Mesenchymal stem cell (in vitro differentiated cells and primary cell): ENCODE measurements at regions not wholly inside any gene's neighbourhood (a gene's known extent, or its start where the extent isn't known, plus 50 kb on each side); places are given as distances from the start of the nearest gene placed in this dataset.

Experiments used
- DNase-seq: peaks from one replicate; pipeline ENCODE4 v3.0.0-alpha.2; 2013
- H2AFZ ChIP-seq: one replicate; pipeline ENCODE4 v1.6.1; 2013; ENCODE audit warnings: low read depth, mild to moderate bottlenecking, control low read depth, inconsistent platforms, low read length, moderate library complexity
- H2AK5ac ChIP-seq: 2 replicates; pipeline ENCODE4 v1.6.1; 2013; ENCODE audit warnings: low read length, moderate library complexity, mild to moderate bottlenecking, inconsistent platforms; ENCODE audit not compliant: severe bottlenecking
- H2BK120ac ChIP-seq: one replicate; pipeline ENCODE4 v1.6.1; 2013; ENCODE audit warnings: low read depth, mild to moderate bottlenecking, inconsistent platforms, low read length, moderate library complexity
- H2BK12ac ChIP-seq, 2 experiments: one replicate each; pipeline ENCODE4 v1.6.1; 2013; ENCODE audit warnings: inconsistent platforms in 2 of 2, low read length in 2 of 2, mild to moderate bottlenecking in 2 of 2, moderate library complexity in 2 of 2, control low read depth in 1 of 2
- H2BK15ac ChIP-seq: one replicate; pipeline ENCODE4 v1.6.1; 2013; ENCODE audit warnings: mild to moderate bottlenecking, low read depth, inconsistent platforms; ENCODE audit not compliant: poor library complexity, severe bottlenecking
- H2BK5ac ChIP-seq: 2 replicates; pipeline ENCODE4 v1.6.1; 2013; ENCODE audit warnings: low read depth, mild to moderate bottlenecking, low read length, control low read depth, inconsistent platforms; ENCODE audit not compliant: poor library complexity, severe bottlenecking
- H3K14ac ChIP-seq, 2 experiments: one replicate each; pipeline ENCODE4 v1.6.1; 2013; ENCODE audit warnings: inconsistent platforms in 2 of 2, low read length in 2 of 2, control low read depth in 1 of 2, mild to moderate bottlenecking in 1 of 2, moderate library complexity in 1 of 2
- H3K18ac ChIP-seq, 2 experiments: one replicate each; pipeline ENCODE4 v1.6.1; 2013; ENCODE audit warnings: inconsistent platforms in 2 of 2, low read length in 2 of 2, control low read depth in 1 of 2, low read depth in 1 of 2, mild to moderate bottlenecking in 1 of 2
- H3K23ac ChIP-seq, 2 experiments: one replicate each; pipeline ENCODE4 v1.6.1; 2013; ENCODE audit warnings: inconsistent platforms in 2 of 2, low read length in 2 of 2, mild to moderate bottlenecking in 2 of 2, moderate library complexity in 2 of 2, control low read depth in 1 of 2
- H3K27ac ChIP-seq: 2 replicates; pipeline ENCODE4 v1.5.1; 2013; ENCODE audit warnings: mild to moderate bottlenecking, moderate library complexity, low read length, control low read depth, inconsistent platforms; ENCODE audit not compliant: poor library complexity, severe bottlenecking
- H3K27me3 ChIP-seq, 2 experiments: 2 replicates each; pipeline versions ENCODE4 v1.6.1 to v1.7.0; 2013; ENCODE audit warnings: low read length in 2 of 2, mild to moderate bottlenecking in 2 of 2, moderate library complexity in 2 of 2, control low read depth in 1 of 2, inconsistent platforms in 1 of 2; ENCODE audit not compliant: control insufficient read depth in 1 of 2, insufficient read depth in 1 of 2
- H3K36me3 ChIP-seq, 2 experiments: 2 replicates each; pipeline versions ENCODE4 v1.6.1 to v1.7.0; 2013; ENCODE audit warnings: low read length in 2 of 2, control low read depth in 1 of 2, inconsistent platforms in 1 of 2, low read depth in 1 of 2, mild to moderate bottlenecking in 1 of 2; ENCODE audit not compliant: insufficient read depth in 2 of 2, control insufficient read depth in 1 of 2
- H3K4ac ChIP-seq, 2 experiments: one replicate each; pipeline ENCODE4 v1.6.1; 2013; ENCODE audit warnings: inconsistent platforms in 2 of 2, low read length in 2 of 2, mild to moderate bottlenecking in 2 of 2, moderate library complexity in 2 of 2, control low read depth in 1 of 2, low read depth in 1 of 2
- H3K4me1 ChIP-seq: 2 replicates; pipeline ENCODE4 v1.6.1; 2013; ENCODE audit warnings: low read depth, low read length, control low read depth; ENCODE audit not compliant: control insufficient read depth, insufficient read depth
- H3K4me2 ChIP-seq: 2 replicates; pipeline ENCODE4 v1.6.1; 2013; ENCODE audit warnings: low read length, mild to moderate bottlenecking, inconsistent platforms; ENCODE audit not compliant: poor library complexity, severe bottlenecking
- H3K4me3 ChIP-seq, 2 experiments: 2 replicates each; pipeline versions ENCODE4 v1.5.1 to v1.7.0; 2013; ENCODE audit warnings: low read length in 2 of 2, mild to moderate bottlenecking in 2 of 2, control low read depth in 1 of 2, low read depth in 1 of 2; ENCODE audit not compliant: insufficient read depth in 1 of 2
- H3K79me1 ChIP-seq: replicated peaks from 2 replicates; pipeline ENCODE4 v1.6.1; 2013; ENCODE audit warnings: mild to moderate bottlenecking, control low read depth, low read length, inconsistent platforms; ENCODE audit not compliant: poor library complexity, severe bottlenecking
- H3K9ac ChIP-seq: 2 replicates; pipeline ENCODE4 v1.7.0; 2013; ENCODE audit warnings: mild to moderate bottlenecking, low read length, moderate library complexity
- H3K9me3 ChIP-seq: 2 replicates; pipeline ENCODE4 v1.7.0; 2013; ENCODE audit warnings: mild to moderate bottlenecking, low read length; ENCODE audit not compliant: control insufficient read depth
- H4K8ac ChIP-seq: one replicate; pipeline ENCODE4 v1.6.1; 2013; ENCODE audit warnings: inconsistent platforms, mild to moderate bottlenecking, low read length, moderate library complexity
- H4K91ac ChIP-seq: one replicate; pipeline ENCODE4 v1.6.1; 2013; ENCODE audit warnings: mild to moderate bottlenecking, low read length, inconsistent platforms
- WGBS: methylation state at CpG from one replicate; pipeline ENCODE4 v1.1.7; 2013; ENCODE audit warnings: mixed read lengths; 5-methylcytosine and 5-hydroxymethylcytosine counted together

DNA sequence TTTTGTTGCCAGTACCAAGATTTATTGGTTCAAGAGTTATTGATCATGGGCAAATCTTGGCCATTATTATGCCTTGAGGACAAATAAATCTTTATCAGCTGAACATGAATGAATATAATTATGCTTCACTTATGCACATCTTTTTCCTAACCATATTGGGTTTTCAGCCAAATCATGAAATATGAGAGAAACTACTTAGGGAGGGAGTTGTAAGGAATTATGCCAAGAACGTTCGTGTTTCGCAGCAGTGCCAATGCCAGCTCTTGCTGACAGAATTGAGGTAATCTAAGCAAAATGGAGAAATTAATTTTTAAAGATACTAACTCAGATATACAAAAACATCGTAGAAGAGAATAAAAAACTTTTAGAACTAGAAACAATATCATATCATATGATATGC lies 301.1 kb upstream of the SASH1 start:
- Histone ChIP-seq H2AFZ (no peak overlapping the region), H3K27me3 (no peaks in the 10 kb centered on the region), H3K4me3 (no peak overlapping the region), H2BK5ac (no peak overlapping the region), H3K18ac (no peak overlapping the region), H3K4me2 (no peak overlapping the region), H2BK15ac (no peak overlapping the region), H4K91ac (no peak overlapping the region), H3K36me3 (no peaks in the 10 kb centered on the region), H4K8ac (no peak overlapping the region), H2BK120ac (no peak overlapping the region), H3K23ac (no peak overlapping the region), H2BK12ac (no peak overlapping the region), H3K9ac (no peak overlapping the region), H3K4ac (no peak overlapping the region), H3K79me1 (no peaks in the 10 kb centered on the region), H3K14ac (no peak overlapping the region), H3K9me3 (no peaks in the 10 kb centered on the region), H3K27ac (no peak overlapping the region), H2AK5ac (no peak overlapping the region), H3K4me1 (no peaks in the 10 kb centered on the region)
- WGBS: no CpG with 5 or more reads among the region's 4 CpGs
- no peak for DNase-seq

DNA sequence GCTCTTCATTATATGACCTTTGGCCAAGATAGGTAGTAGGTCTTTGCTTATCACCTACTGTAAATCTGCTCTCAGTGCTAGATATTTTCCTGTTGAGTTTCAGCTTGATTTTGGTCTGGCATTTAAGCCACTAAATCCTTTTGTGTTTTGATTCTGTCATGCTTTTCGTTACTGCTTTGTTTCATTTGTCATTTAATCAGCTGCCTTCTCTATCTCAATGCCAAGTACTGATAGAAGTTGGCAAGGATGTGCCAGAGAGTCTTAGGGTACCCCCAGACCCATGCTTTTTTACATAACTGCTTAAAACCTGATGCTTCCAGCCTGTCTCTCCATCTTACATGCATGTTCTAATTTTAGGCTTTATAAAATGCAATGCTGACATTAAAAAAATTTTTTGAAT lies 300.1 kb upstream of the SASH1 start:
- H3K14ac ChIP-seq: no peak overlapping the region
- no peak for DNase-seq

DNA sequence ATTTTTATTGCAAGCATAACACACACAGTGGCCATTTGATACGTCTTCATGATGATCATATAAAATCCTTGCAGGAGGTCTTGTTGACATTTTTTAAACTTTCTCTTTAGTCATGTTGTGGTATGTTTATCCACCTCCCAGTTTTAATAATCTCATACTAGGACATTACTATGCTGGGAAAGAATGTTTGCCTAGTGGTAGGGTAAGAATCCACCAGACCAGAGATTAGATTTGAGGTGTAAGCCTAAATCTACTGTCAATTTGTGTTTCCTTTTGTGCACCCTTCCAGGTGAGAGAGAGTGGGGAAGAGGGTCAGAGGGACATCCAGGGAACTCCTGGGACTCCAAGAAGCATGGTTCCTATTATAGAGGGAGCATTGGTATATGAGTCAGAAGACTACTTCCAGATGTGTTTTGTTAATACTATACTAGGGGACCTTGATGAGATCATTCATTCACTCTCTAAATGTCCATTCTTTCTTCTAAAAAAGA lies 298.3 kb upstream of the SASH1 start:
- Histone ChIP-seq H3K4me2 (no peak overlapping the region), H2BK120ac (no peak overlapping the region), H3K36me3 (no peaks in the 10 kb centered on the region), H3K4ac (no peak overlapping the region), H2AK5ac (no peak overlapping the region), H3K27ac (no peak overlapping the region), H3K9me3 (peaks cover 10% of the 10 kb centered on the region), H2AFZ (no peak overlapping the region), H3K9ac (no peak overlapping the region), H2BK12ac (no peak overlapping the region), H3K4me3 (no peak overlapping the region), H3K4me1 (no peaks in the 10 kb centered on the region), H3K27me3 (no peaks in the 10 kb centered on the region), H3K79me1 (no peaks in the 10 kb centered on the region), H4K91ac (no peak overlapping the region), H2BK5ac (no peak overlapping the region), H2BK15ac (no peak overlapping the region), H4K8ac (no peak overlapping the region), H3K18ac (no peak overlapping the region), H3K14ac (no peak overlapping the region), H3K23ac (no peak overlapping the region)
- 100% methylated on average over 1 of the region's 1 CpG for WGBS
- DNase-seq: no peak

More for the DNA sequence above, 300.1 kb upstream of the SASH1 start:
- Histone ChIP-seq H3K27me3 (no peaks in the 10 kb centered on the region), H3K9ac (no peak overlapping the region), H2BK5ac (no peak overlapping the region), H2AK5ac (no peak overlapping the region), H3K23ac (no peak overlapping the region), H3K4me2 (no peak overlapping the region), H3K9me3 (peaks cover 10% of the 10 kb centered on the region), H2BK15ac (no peak overlapping the region), H3K18ac (no peak overlapping the region), H4K91ac (no peak overlapping the region), H4K8ac (no peak overlapping the region), H3K4me1 (no peaks in the 10 kb centered on the region), H3K4me3 (no peak overlapping the region), H2BK120ac (no peak overlapping the region), H2AFZ (no peak overlapping the region), H3K4ac (no peak overlapping the region), H2BK12ac (no peak overlapping the region), H3K27ac (no peak overlapping the region), H3K79me1 (no peaks in the 10 kb centered on the region), H3K36me3 (no peaks in the 10 kb centered on the region)
- WGBS: 76% methylated on average over 1 of the region's 1 CpG

DNA sequence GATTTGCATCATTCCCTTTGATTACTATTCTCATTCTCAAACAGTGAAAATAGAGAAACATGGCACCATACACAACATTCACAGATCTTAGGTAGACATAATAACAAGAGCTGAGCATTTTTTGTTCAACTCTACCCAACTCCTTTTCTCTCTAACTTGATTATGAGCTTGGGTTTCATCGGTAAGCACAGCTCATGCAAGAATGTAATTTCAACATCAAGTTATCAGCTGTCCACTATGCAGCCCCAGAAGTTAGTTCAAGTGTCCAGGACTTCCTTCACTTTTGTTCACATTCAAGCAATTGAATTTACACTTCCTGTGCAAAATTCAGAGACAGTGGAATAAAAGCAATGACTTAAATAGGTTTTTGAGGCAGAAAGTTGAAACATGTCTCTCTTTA lies 297.7 kb upstream of the SASH1 start:
- H3K23ac ChIP-seq: no peak overlapping the region
- H3K18ac ChIP-seq: no peak overlapping the region
- H2AK5ac ChIP-seq: no peak overlapping the region
- H2BK5ac ChIP-seq: no peak overlapping the region
- no peak overlapping the region for H3K4me2 ChIP-seq
- no peak overlapping the region for H3K4me3 ChIP-seq
- H2BK15ac ChIP-seq: no peak overlapping the region
- no peak overlapping the region for H4K91ac ChIP-seq
- no peaks in the 10 kb centered on the region for H3K79me1 ChIP-seq
- peak; percentile 14 for DNase-seq
- no peak overlapping the region for H3K27ac ChIP-seq
- H2BK120ac ChIP-seq: no peak overlapping the region
- no peak overlapping the region for H3K4ac ChIP-seq
- no peaks in the 10 kb centered on the region for H3K4me1 ChIP-seq
- H2BK12ac ChIP-seq: no peak overlapping the region
- no peaks in the 10 kb centered on the region for H3K36me3 ChIP-seq
- no peak overlapping the region for H3K14ac ChIP-seq
- H3K9me3 ChIP-seq: peaks cover 10% of the 10 kb centered on the region
- no peak overlapping the region for H2AFZ ChIP-seq
- H3K27me3 ChIP-seq: no peaks in the 10 kb centered on the region
- no peak overlapping the region for H3K9ac ChIP-seq
- no peak overlapping the region for H4K8ac ChIP-seq
- WGBS: 55% methylated on average over 1 of the region's 1 CpG
